Loucy (cell line): ENCODE measurements at regions not wholly inside any gene's neighbourhood (a gene's known extent, or its start where the extent isn't known, plus 50 kb on each side); places are given as distances from the start of the nearest gene placed in this dataset.

Experiments
- H2AFZ ChIP-seq: fragments of 200-600 bp; sonication (generic); 2 replicates; pipeline ENCODE4 v1.6.0; 2016; ENCODE audit warnings: antibody characterized with exemption, mild to moderate bottlenecking, low read length, moderate library complexity
- H3F3A ChIP-seq: fragments of 200-600 bp; 2 replicates; pipeline ENCODE4 v1.6.0; 2016; ENCODE audit warnings: antibody characterized with exemption, low read depth, mild to moderate bottlenecking
- H3K27me3 ChIP-seq: fragments of 200-600 bp; sonication (generic); 2 replicates; pipeline ENCODE4 v1.6.1; 2014; ENCODE audit warnings: low read length, mild to moderate bottlenecking; ENCODE audit not compliant: insufficient read depth, poor library complexity, severe bottlenecking
- H3K36me3 ChIP-seq: fragments of 200-600 bp; sonication (generic); 2 replicates; pipeline ENCODE4 v1.6.1; 2016; ENCODE audit warnings: low read length; ENCODE audit not compliant: insufficient read depth
- H3K4me1 ChIP-seq: fragments of 200-600 bp; sonication (generic); 2 replicates; pipeline ENCODE4 v1.5.1; 2014; ENCODE audit warnings: low read length, mild to moderate bottlenecking; ENCODE audit not compliant: insufficient read depth, poor library complexity, severe bottlenecking
- H3K4me2 ChIP-seq: fragments of 200-600 bp; sonication (generic); 2 replicates; pipeline ENCODE4 v1.6.0; 2014; ENCODE audit warnings: antibody characterized with exemption, low read length, low read depth, mild to moderate bottlenecking; ENCODE audit not compliant: poor library complexity, severe bottlenecking
- H3K4me3 ChIP-seq: fragments of 200-600 bp; sonication (generic); 2 replicates; pipeline ENCODE4 v1.5.1; 2014; ENCODE audit warnings: low read length, mild to moderate bottlenecking, mixed read lengths; ENCODE audit not compliant: poor library complexity, severe bottlenecking
- H3K79me2 ChIP-seq: fragments of 200-600 bp; sonication (generic); 2 replicates; pipeline ENCODE4 v1.6.1; 2014; ENCODE audit warnings: low read length; ENCODE audit not compliant: insufficient read depth
- H3K9ac ChIP-seq: fragments of 200-600 bp; sonication (generic); 2 replicates; pipeline ENCODE4 v1.6.0; 2014; ENCODE audit warnings: mild to moderate bottlenecking, low read depth, low read length, moderate library complexity; ENCODE audit not compliant: poor library complexity, severe bottlenecking
- H3K9me2 ChIP-seq: fragments of 200-600 bp; sonication (generic); replicated peaks from 2 replicates; pipeline ENCODE4 v1.6.1; 2016; ENCODE audit warnings: low read depth, low read length, mixed read lengths
- H3K9me3 ChIP-seq: fragments of 200-600 bp; sonication (generic); 2 replicates; pipeline ENCODE4 v1.6.1; 2014; ENCODE audit warnings: mild to moderate bottlenecking, antibody characterized with exemption, low read length, low read depth; ENCODE audit not compliant: insufficient read depth
- H4K20me1 ChIP-seq: fragments of 200-600 bp; sonication (generic); 2 replicates; pipeline ENCODE4 v1.6.0; 2014; ENCODE audit warnings: antibody characterized with exemption, low read length, mild to moderate bottlenecking; ENCODE audit not compliant: insufficient read depth, poor library complexity, severe bottlenecking
- CTCF ChIP-seq: fragments of 200-600 bp; sonication (generic); conservative IDR thresholded peaks from 2 replicates; pipeline ENCODE4 v1.5.1; 2014; ENCODE audit warnings: mild to moderate bottlenecking, antibody characterized with exemption, low read length
- EZH2phosphoT487 ChIP-seq: fragments of 200-600 bp; IDR thresholded peaks from 2 replicates; pipeline ENCODE4 v1.6.1; 2018; ENCODE audit warnings: antibody characterized with exemption, mild to moderate bottlenecking, moderate library complexity, borderline replicate concordance

GRCh38 chr2:128611421-128612320, 293.0 kb upstream of the HS6ST1 start:
- no peaks in the 10 kb centered on the region for H3K36me3 ChIP-seq
- peaks cover 7% of the 10 kb centered on the region for H3K4me1 ChIP-seq
- no peaks in the 10 kb centered on the region for H3K79me2 ChIP-seq
- no peak for TF ChIP-seq CTCF
- TF ChIP-seq EZH2phosphoT487 = no peak
- H2AFZ ChIP-seq = no peak overlapping the region
- no peak overlapping the region for H3K4me3 ChIP-seq
- no peak overlapping the region for H3K4me2 ChIP-seq
- no peak overlapping the region for H3K9ac ChIP-seq
- H4K20me1 ChIP-seq = no peaks in the 10 kb centered on the region
- no peaks in the 10 kb centered on the region for H3F3A ChIP-seq
- no peaks in the 10 kb centered on the region for H3K9me3 ChIP-seq
- H3K9me2 ChIP-seq = no peaks in the 10 kb centered on the region
- no peaks in the 10 kb centered on the region for H3K27me3 ChIP-seq

- H3K79me2 ChIP-seq = no peaks in the 10 kb centered on the region
- no peaks in the 10 kb centered on the region for H3K27me3 ChIP-seq
- H3K4me1 ChIP-seq = peaks cover 8% of the 10 kb centered on the region
- H4K20me1 ChIP-seq = no peaks in the 10 kb centered on the region
- H3K4me2 ChIP-seq = no peak overlapping the region
- H3K9me2 ChIP-seq = no peaks in the 10 kb centered on the region
- H3F3A ChIP-seq = no peaks in the 10 kb centered on the region
- no peak overlapping the region for H3K4me3 ChIP-seq
- no peaks in the 10 kb centered on the region for H3K9me3 ChIP-seq
- no peaks in the 10 kb centered on the region for H3K36me3 ChIP-seq
- H2AFZ ChIP-seq = no peak overlapping the region
- TF ChIP-seq EZH2phosphoT487 = no peak
- no peak for TF ChIP-seq CTCF
- no peak overlapping the region for H3K9ac ChIP-seq
These were observed 294.0 kb upstream of the HS6ST1 start for GRCh38 chr2:128612628-128613027.

- Histone ChIP-seq H2AFZ (no peak overlapping the region), H3K4me3 (no peak overlapping the region), H3K9ac (no peak overlapping the region), H3K27me3 (no peaks in the 10 kb centered on the region), H4K20me1 (no peaks in the 10 kb centered on the region), H3K36me3 (no peaks in the 10 kb centered on the region), H3K9me3 (no peaks in the 10 kb centered on the region), H3K9me2 (no peaks in the 10 kb centered on the region), H3K4me1 (peaks cover 10% of the 10 kb centered on the region), H3F3A (no peaks in the 10 kb centered on the region), H3K79me2 (no peaks in the 10 kb centered on the region), H3K4me2 (no peak overlapping the region)
- TF ChIP-seq CTCF = no peak
- TF ChIP-seq EZH2phosphoT487 = no peak
These were observed 294.7 kb upstream of the HS6ST1 start for GRCh38 chr2:128613351-128613750.
